ENCODE measurements at regions not wholly inside any gene's neighbourhood (a gene's known extent, or its start where the extent isn't known, plus 50 kb on each side); places are given as distances from the start of the nearest gene placed in this dataset.
A peak's percentile ranks its signal among the peaks of the same experiment; 100 is the strongest.

GRCh38 chr5:82358457-82358856, 80.3 kb upstream of the RPS23 start:
- DNase-seq (ENCODE audit: low read depth in 2 of 2), result no peak

- peak; percentile 39 to 65 for DNase-seq (ENCODE audit: low read depth in 2 of 2)
Observed at GRCh38 chr5:82356808-82357671, 78.9 kb upstream of the RPS23 start.

DNA sequence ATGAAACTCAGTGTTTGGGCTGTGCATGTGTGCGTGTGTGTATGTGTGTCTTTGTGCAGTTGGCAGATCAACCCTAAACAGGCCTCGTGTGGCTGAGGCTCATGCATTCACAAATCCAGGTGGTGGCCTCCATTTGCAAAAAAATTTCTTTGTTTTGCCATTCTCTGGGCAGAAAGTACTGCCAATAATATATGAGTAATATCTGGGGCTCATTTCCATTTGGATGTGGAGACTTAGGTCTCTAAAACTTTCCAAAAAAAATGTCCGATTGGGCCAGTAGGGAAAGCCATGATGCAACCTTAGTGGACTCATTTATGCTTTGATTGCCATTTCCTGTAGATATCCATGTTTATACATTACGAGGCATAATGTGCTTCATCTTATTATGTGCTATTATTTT, 77.9 kb upstream of the RPS23 start:
- DNase-seq (ENCODE audit: low read depth in 2 of 2), result no peak

DNA sequence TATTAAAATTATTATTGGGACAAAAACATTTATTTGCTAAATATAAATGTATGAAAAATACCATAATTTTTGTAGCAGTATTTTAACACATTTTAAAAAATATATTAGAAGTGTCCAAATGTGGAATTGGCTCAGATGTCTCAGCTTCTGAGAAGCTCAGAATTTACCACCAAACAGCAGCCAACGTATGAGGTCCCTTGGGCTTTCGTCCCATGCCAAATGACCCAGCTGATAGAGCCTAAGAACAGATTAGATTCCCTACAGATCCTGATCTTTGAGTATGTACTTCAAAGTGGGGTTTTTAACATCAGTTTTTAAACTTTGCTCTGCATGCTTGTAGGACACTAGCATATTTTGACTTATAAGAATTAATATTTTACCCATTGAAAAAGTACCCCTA, 77.3 kb upstream of the RPS23 start:
- DNase-seq (ENCODE audit: low read depth in 2 of 2), result no peak

GRCh38 chr5:82355053-82355452, 76.9 kb upstream of the RPS23 start:
- DNase-seq (ENCODE audit: low read depth in 2 of 2), result no peak

DNA sequence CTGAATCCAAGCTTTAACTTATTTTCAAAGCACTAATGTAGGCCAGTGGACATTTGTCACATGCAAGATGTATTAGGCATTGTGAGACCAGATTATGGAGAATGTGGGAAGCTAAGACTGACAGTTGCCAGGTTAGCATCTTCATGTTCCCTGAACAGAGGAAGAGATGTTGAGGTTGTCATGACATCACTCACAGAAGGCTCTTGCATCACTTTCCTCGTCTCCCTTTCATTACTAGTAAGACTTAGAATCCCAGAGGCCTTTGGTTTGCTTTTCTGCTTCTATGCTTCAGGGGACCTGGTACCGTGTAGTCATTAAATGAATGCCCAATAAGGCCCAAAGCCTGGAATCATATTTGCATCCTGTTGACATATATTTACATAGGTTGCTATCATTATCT, 76.4 kb upstream of the RPS23 start:
- DNase-seq (ENCODE audit: low read depth in 2 of 2), result no peak

GRCh38 chr5:82353522-82353921, 75.4 kb upstream of the RPS23 start:
- DNase-seq (ENCODE audit: low read depth in 2 of 2), result no peak

- DNase-seq (ENCODE audit: low read depth in 2 of 2), result no peak
Observed at GRCh38 chr5:82352146-82352791, 74.1 kb upstream of the RPS23 start.

DNA sequence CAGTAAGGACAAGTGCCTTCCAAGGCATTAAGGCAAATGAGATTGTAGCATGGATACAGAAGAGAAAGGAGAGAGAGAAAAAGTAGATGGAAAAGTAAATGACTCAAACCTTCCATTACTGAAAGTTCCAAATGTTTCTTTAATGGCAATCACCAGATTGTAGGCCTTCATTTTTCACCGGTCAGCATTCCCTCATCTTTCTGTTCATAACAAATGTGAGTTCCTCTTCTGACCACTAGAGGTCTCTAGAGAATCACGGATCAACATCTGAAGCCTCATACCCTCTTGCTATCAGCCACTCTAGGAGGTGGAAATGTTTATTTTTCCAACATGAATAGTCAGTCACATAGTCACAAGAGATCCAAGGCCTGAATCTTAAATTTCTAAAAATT, 73.6 kb upstream of the RPS23 start:
- no peak for DNase-seq (ENCODE audit: low read depth in 2 of 2)

DNA sequence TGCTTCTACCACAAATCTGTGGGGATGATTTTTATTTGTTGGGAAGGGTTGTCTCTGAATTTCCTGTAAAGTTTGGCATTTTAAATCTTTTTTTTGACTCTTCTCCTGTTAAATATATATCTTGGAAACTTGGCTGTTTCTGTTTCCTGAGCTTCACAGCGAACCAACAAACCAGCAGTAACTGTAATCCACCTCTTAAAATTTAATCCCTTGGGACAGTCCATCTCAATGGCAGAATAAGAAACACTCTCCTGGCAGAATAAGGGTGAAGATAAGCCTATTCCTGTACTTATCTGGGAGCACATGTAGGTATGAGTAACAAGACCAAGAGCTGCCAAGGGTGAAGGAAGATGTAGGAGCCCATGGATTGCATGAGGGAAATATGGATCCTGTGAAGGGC, 73.1 kb upstream of the RPS23 start:
- DNase-seq (ENCODE audit: low read depth in 2 of 2), result no peak

DNA sequence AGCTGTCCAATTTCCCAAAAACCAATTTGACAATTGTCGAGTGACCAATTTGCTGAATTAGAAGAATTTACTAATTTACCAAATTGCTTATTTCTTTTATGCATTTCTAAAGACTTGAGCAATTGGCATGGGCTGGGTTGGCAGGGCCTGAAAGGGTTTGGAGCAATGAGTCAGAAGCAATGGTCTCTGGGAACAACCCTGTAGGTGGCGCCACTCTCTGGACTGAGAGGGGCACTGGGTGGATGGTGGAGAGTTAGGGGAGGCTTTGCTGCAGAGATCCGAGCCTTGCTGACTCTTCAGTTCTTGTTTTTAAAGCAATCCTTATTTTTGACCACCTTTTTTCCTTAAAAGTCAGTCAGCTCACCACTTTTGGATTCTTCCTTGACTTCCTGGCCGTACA, 71.5 kb upstream of the RPS23 start:
- peak in 1 of 2 experiments; percentile 35 for DNase-seq (ENCODE audit: low read depth in 2 of 2)

DNA sequence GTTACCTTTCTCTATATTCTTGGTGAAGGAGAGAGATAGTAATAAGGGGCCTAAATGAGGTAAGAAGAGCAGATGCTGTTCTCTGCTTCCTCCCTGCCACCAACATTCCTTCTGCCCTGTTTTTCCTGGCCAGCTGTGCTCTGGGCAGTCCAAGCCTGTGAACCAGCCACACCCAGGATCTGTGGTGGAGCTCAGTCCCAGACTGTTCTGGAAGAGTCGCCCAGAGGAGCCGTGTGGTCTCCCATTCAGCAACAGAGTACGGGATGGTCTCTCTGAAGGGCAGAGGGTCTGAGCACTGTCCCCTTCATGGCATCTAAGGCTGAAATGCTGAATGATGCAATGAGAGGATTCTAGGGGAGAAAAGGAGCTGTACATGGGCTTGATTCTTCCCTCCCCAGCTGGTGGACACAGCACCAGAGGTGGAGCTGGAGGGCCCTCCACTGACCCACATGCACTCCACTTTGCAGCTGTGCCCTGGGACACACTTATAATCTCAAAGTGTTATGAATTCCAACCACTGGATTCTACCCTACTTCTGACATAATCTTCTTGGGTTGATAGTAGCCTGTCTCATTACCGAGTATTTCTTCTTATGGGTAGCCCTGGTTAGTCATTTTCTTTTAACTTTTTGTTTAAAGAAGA, 70.8 kb upstream of the RPS23 start:
- no peak for DNase-seq (ENCODE audit: low read depth in 2 of 2)

DNA sequence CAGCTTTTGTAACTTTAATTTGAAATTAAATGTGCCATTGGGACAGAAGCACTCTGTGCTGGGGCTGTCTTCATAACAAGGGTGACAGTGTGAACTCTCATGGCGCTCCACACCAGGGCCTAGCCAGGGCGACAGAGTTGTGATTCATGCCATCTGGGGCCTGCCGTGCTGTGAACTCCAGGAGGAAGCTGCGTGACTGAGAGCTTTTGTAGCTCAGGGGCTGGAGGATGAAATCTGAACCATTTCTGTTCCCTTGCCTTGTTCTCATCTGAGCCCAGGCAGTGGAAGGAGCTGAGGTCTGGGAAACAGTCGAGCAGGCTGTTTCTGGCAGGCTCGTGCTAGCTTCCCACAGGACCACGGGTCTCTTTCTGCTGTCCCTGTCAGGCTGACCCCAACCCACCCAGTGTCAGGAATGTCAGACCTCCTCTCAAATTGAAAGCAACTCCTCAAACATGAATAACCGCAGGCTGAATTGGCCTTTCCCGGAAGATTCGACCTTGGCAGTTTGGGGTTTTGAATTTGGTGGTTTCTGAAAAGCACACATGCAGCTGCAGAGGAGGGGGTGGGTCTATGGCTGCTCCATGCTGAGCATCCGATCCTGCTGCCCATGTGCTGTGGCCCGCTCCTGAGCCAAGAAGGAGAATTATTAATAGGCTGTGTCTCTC, 69.2 kb upstream of the RPS23 start:
- DNase-seq (ENCODE audit: low read depth in 2 of 2), result no peak

DNA sequence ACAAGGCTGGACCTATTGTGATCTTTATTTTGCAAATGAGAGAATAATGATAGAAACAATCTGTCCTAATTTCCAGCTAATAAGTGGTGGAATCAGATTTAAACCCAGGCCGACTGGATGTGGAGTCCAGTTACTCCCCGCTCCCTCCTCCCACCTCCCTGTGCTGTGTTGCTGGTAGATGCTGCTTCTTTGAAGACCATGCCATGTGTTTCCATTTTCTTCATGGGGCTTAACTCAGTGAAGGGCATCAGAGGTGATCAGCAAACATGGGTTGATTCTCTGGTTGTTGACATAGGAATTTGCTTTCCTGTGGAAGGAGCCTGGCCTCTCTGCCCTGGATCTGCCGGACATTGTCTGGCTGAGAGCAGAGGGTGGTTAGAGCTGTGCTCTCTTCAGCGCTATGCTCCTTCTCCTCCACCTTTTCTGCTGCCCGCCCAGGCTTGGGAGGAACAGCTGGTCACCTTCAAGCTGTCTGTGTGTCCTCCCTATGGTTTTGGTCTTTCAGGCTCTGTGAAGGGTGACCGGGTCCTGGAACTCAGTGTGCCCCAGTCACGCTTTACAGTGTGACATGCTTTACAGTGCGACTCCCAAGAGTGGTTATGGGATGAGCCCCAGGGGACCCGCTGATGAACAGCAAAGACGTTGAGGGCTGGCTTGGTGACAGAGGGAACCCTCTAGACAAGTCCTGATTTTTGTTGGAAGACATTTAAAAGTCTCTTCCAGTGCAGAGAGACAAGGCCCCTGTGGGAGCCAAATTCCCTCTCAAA, 68.4 kb upstream of the RPS23 start:
- no peak for DNase-seq (ENCODE audit: low read depth in 2 of 2)

DNA sequence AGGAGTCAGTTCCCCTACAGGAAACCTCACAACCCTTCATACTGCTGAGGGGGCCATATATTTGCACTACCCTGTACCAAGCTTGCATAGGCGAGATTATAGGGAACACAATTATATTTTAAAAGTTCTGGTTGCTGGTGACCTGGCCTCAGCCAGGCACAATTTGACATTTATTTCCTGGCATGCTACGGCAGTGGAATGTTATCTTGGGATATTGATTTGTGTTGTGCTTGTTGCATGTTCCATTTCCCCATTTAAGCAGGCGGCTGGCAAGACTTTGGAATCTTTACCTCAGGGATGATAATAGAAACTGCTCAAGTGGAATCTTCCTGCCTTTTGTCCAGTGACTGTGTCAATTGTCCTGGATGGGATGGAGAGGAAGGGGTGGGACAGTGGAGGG, 67.0 kb upstream of the RPS23 start:
- DNase-seq (ENCODE audit: low read depth in 2 of 2), result no peak

DNA sequence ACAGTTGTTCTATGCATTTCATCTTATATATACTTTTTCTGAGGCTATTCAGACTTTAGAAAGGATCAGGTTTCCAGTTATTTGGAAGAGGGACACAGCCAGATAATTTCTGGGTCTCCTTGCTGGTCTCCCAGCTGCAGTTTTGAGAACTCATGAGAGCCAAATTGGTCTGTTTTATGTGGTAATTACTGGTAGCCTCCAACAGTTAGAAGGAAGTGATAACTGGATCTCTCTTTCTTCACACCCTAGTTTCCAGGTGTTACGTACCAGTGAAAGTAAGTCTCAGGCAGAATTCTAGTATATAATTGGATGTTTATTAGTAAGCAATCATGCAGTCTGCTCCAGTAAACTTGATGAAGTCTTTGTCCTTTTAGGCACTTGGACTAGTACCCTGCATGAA, 63.2 kb upstream of the RPS23 start:
- no peak for DNase-seq (ENCODE audit: low read depth in 2 of 2)

DNA sequence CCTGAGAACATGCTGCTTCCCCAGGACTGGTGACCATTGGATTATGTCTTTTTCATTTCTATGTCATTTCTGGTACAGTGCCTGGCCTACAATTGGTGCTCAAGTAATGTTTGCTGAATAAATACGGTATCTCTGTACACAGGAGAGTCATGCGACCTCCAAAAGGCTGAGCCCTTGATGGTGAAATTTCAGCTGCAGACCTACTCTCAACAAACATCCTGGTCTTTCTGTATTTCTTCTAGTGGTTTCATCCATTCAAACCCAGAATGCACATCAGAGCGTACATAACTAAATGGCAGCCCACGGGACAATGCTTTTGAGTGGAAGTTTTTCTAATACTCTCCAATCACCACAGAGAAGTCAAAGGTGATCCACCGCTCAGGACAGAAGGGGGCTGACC, 62.6 kb upstream of the RPS23 start:
- no peak for DNase-seq (ENCODE audit: low read depth in 2 of 2)

GRCh38 chr5:82339792-82340191, 61.6 kb upstream of the RPS23 start:
- no peak for DNase-seq (ENCODE audit: low read depth in 2 of 2)

DNA sequence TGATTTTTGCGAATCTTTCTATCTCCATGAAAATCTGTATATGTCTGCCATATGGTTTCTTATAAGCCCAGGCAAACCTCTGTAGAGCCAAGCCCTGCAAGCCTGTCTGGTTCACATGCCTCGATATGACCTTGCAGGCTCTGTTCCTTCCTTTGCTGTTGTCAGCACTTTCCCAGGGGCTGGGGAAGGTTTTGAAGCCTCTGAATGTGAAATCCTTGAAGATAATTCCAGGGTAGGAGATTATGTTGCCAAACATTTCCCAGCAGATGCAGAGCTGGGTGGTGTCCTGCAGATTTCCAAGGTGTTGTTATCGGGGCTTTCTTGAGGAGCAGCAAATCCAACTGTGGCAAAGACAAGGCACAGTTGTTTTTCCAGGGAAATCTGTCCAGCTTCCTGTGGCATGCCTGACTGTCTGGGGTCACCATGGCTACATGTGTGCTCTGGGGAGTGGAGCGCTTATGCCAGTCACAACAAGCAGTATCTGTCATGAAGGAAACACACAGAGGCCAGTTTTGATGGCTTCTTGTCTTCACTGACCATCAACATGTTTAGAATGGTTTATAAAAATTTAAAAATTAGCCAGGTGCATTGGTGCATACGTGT, 60.7 kb upstream of the RPS23 start:
- no peak for DNase-seq (ENCODE audit: low read depth in 2 of 2)

DNA sequence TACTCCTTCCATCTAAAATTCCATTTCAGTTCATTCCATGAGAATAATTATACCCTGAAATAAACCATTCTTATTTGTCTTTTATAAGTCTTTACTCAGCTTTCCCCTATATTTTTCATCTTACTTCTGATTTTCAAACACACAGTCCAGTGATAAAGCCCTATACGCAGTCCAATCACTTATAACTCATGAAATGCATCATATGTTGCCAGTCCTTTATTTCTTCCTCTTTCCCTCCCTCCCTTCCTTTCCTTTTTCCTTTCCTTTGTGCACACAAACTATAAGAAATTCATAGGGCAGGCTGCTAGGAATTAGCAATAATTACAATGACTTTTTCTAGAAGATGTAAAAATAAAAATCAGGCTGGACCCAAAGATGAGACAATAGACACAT, 58.8 kb upstream of the RPS23 start:
- no peak for DNase-seq (ENCODE audit: low read depth in 2 of 2)

- no peak for DNase-seq (ENCODE audit: low read depth in 2 of 2)
Observed at GRCh38 chr5:82336226-82336958, 58.2 kb upstream of the RPS23 start.
